ENCODE measurements at regions not wholly inside any gene's neighbourhood (a gene's known extent, or its start where the extent isn't known, plus 50 kb on each side); places are given as distances from the start of the nearest gene placed in this dataset.
"Not testable (repeated sequence)": the region's sequence is repeated elsewhere in the genome, so short reads cannot be mapped to it uniquely, and the experiment has no call there.

DNA sequence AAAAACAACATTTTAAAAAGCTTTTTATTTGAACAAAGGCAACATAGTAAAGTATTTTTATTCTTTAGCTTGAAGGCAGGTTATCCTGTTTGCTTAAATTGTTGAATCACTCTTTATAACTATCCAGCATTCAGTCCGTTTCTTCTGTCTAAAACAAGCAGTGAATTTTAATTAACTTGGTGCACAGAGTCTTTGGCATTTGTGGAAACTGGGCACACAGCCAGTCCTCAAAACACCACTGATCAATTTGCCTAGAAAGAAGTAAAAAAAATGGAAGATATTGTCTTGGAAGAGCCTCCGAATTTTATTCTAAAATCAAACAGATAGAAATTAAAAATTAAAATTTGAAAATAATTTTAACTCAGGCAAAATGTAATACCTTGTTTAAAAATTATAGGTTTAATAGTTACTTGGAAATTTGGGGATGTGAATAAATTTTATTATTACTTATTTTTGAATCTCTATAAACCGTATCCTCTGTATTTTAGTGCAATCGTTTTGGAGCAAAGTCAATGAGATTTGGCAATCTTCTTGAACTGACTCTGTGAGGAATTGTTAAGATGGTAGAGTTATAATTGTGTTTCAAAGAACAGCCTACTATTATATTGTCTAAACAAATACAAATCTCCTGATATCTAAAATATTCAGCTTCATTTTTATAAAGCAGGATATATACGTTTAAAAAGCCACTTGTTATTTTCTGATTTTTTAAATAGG is 927.0 kb downstream of the SLC16A7 start:
- DNase-seq (ENCODE audit: low read depth), result no peak

DNA sequence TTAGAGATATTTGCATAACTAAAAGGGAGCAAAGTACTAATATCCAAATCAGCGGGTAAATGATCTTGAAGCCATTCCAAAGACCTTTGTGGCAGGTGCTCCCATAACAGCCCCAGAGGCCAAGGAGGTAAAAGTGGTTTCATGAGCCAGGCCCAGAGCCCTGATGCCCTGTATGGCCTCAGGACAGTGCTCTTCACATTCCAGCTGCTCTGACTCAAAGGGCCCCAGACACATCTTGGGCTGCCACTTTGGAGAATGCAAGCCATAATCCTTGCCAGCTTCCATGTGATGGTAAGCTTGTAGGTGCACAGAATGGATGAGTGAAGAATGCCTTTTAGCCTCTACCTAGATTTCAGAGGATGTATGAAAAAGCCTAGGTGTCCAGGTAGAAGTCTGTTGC is 933.4 kb downstream of the SLC16A7 start:
- DNase-seq (ENCODE audit: low read depth), result no peak

- DNase-seq (ENCODE audit: low read depth), result no peak
Measured at GRCh38 chr12:60529723-60530122, 933.9 kb downstream of the SLC16A7 start.

DNA sequence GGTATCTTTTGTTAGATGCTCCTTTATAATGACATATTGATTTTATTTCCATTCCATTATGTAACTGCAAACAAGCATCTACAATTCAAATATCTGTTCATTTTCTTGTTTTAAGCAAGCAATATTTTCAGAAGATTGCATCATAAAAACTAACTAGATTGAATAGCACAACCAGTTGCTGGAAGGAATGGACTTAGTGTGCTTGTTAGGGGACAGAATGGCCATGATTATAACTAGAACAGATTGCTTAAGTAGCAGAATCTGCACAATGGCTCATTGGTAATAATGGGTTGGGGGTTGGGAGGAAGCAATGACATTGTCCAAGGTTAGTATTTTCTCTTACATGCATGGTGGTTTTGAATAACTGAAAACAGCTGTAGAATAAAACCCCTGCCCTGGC is 939.5 kb downstream of the SLC16A7 start:
- no peak for DNase-seq (ENCODE audit: low read depth)

DNA sequence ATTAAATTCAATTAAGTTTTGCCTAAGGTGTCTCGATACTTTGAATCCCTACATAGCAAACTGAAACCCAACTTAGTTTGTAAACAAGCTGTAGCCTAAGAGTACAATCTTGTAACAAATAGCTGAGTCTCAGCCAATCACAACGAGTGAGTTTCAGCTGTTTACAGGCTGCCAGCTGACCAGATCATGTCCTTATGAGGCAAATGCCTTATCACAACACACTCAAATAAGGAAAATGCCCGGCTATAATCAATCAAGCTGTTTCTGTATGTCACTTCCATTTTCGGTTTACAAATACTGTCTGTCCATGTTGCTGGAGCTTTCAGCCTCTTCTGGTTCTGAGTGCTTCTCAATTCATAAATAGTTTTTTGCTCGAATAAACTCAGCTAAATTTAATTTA is 943.8 kb downstream of the SLC16A7 start:
- no peak for DNase-seq (ENCODE audit: low read depth)

DNA sequence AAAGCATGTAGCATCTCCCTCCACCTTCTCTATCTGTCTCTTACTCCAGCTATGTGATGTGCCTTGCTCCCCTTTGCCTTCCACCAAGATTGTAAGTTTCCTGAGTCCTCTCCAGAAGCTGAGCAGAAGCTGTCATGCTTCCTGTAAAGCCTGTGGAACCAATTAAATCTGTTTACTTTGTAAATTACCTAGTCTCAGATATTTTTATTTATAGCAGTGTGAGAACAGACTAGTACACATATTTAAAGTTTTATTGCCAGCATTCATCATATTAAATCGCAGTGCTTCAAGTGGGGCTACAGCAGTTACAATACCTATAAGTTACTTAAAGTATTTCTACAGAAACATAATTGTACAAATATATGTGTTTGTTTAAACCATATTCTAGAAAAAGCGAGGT is 973.1 kb downstream of the SLC16A7 start:
- no peak for DNase-seq (ENCODE audit: low read depth)

DNA sequence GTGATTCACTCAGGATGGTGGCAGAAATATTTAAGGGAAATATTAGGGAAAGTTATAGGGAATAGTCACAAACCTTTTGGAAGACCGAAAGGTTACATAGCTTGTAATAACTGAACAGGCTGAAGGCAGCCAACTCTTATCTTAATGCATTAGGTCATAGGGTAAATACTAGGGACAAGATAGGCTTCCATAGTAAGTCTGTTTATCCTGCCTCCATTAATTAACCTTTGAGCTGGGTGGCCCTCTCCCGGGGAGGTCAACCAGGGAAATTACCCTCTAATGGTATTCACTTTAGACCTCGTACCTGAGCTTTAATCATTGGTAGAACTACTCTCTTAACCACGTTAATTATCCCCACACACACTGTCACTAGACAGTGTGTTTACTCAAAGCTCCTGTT is 981.8 kb downstream of the SLC16A7 start:
- DNase-seq (ENCODE audit: low read depth), result no peak

- DNase-seq (ENCODE audit: low read depth), result not testable (repeated sequence)
Measured at GRCh38 chr12:60587664-60588063, 991.8 kb downstream of the SLC16A7 start.

DNA sequence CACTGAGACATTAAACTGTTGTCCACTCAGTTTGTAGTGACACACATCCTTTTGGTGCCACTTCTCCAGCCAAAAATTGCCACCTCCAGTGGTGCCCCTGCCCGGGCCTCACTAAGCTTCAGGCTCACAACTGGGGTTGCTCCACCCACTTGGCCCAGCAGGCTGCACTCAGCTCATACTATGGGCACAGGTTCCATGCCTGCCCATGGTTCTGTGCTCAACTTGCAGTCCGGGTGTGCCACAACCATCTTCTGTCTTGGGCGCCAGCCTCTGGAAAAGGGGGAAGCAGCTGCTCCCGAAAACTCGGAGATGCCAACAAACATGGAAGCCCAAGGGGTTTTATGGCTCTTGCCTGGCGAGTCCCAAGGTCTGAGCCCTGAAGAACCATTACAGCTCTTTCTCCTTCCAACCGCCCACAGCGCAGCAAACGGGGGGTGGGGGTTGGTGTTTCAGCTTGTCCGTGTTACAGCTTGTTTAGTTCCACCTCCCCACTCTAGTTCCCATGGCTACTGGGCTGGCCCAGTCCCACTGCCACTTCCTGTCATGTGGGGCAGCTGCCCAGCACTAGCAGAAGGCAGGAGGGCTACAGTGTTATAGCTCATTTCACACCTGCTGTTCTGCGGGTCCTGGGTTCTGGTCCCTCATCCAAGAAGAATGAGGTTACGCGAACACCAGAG is 998.3 kb downstream of the SLC16A7 start:
- DNase-seq (ENCODE audit: low read depth), result no peak

DNA sequence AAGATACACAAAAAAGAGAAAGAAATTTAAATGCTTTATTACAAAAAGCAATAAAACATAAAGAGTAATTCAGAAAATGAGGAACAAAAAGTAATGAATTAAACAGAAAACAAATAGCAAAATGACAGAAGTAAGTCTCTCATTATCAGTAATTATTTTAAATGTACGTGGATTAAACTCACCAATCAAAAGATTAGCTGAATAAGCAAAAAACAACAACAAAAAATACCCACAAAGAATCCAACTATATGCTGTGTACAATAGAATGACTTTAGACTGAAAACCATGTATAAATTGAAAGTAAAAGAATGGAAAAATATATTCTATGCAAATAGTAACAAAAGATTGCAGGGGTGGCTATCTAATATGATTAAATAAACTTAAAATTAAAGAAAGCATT is 1006.8 kb downstream of the SLC16A7 start:
- no peak for DNase-seq (ENCODE audit: low read depth)

DNA sequence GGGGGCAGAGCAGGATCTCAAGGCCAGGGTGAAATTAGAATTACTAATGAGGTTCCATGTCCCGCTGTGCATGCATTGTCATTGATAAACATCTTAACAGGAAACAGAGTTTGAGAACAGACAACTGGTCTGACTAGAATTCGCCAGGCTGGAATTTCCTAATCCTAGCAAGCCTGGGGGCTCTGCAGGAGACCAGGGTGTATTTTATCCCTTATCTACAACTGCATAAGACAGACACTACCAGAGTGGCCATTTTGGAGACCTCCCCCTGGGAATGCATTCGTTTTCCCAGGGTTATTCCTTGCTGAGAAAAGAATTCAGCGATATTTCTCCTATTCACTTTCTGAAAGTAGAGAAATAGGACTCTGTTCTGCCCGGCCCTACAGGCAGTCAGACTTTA is 1007.6 kb downstream of the SLC16A7 start:
- DNase-seq (ENCODE audit: low read depth), result not testable (repeated sequence)

DNA sequence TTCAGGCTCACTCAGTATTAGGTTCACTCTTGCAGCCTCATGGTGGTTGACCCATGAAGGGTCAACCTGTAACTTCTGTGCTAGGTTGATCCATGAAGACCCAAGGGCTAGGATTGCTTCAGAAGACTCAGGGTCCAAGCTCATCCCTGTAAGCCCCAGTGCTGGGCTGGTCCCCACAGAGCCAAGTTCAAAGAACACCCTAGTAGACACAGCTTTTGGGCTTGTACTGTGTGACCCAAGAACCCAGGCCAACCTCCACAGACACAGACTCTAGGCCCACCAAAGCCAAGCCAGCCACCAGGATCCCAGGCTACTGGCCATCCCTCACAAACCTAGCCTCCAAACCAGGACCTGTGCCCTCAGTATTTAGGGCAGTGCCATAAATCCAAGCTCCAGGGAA is 1020.6 kb downstream of the SLC16A7 start:
- DNase-seq (ENCODE audit: low read depth), result no peak

- DNase-seq (ENCODE audit: low read depth), result no peak
Measured at GRCh38 chr12:60630796-60631195, 1035.0 kb downstream of the SLC16A7 start.

DNA sequence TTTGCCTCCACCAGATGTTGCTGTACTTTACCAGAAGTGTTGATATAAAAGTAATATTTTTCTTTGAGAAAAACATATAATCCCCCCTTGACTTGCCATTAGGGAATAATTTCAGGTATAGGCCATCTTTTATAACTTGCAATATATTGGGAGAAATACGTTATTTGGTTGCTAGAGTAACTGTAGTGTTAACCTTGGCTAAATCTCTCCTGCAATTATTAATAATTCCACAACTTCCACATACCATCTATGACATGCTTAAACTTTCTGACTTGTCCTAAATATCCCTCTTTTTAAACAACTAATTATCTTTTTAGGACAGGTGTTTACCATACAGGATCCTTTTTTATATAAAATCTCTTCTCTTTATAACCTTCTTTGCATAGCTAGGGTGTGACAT is 1048.2 kb downstream of the SLC16A7 start:
- DNase-seq (ENCODE audit: low read depth), result no peak

DNA sequence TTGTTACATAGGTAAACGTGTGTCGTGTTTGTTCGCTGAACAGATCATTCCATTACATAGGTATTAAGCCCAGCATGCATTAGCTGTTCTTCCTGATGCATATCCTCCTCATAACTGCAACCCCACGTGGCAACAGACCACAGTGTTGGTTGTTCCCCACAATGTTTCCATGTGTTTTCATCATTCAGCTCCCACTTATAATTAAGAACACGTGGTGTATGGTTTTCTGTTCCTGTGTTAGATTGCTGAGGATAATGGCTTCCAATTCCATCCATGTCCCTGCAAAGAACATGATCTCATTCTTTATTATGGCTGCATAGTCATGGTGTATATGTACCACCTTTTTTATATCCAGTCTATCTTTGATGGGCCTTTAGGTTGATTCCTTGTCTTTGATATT is 1071.1 kb downstream of the SLC16A7 start:
- DNase-seq (ENCODE audit: low read depth), result no peak

DNA sequence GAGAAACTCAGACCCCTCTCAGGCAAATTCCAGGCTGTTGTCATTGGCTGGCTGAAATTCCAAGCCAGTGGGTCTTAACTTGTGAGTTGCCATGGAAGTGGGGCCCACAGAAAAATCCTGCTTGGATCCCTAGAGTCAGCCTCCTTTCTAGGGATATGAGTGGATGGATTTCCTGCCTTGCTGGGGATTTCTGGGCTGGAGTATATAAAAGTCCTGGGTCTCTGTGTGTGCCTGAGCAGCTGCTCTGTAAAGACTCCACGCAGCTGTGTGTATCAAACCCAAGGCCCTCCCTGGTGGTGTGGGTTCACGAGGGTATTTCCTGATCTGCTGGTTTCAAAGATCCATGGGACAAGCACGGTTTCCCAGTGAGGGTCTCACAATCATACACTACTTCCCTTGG is 1077.1 kb downstream of the SLC16A7 start:
- DNase-seq (ENCODE audit: low read depth), result no peak

DNA sequence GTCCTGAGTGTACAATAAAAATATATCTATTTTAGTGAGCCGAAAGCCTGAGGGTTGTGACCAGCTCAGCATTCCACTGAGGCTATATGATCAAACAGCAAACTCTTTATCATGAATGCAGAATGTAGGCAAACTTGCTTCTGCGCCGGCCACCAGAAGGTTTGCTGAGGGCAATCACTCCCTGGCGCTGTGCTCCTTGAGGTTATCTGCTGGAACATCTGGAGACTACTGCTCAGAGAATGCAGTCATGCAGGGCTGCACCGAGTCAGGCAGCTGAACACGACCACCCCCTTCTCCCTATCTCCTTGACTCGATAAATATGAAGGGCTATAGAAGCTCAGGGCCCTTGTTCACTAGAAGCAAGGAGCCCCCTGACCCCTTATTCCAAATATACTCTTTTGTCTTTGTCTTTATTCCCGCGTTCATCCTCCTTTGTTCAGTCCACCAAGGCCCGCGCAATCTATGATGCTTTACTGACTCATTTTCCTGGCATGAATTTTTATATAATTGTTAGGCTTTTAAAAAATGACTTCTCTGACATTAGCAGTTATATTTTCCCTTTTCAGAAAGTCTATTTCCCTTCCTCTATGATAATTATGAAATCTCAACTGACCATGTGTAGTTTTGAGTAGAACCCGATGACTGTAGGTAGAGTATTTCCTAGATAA is 1089.3 kb downstream of the SLC16A7 start:
- no peak for DNase-seq (ENCODE audit: low read depth)

- no peak for DNase-seq (ENCODE audit: low read depth)
Measured at GRCh38 chr12:60689137-60689536, 1093.3 kb downstream of the SLC16A7 start.

DNA sequence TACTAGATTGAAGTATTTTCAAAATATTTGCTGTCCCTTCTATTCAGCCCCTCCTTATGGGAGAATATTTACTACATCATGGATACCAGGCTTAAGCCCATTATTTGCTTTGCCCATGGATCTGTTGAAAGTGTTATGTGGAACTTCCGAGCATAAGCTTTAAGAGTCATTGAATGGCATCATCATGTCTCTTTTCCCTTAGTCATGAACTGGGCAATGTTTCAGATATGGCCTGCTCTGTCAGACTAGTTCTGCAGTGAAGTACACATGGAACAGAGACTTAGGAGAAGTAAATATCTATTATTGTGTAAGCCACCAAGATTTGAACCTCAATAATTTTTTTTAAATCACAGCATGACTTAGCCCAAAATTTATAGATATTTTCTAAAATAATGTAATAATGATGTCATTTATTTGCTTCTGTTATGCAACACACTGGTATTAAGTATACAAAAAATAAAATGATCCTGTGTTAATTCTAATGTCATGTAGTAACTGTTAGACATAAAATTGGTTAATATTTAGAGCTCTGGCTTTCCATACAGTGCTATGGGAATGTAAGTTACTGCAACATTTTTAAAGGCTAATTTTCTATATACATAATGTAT is 1097.3 kb downstream of the SLC16A7 start:
- no peak for DNase-seq (ENCODE audit: low read depth)

- DNase-seq (ENCODE audit: low read depth), result no peak
Measured at GRCh38 chr12:60704171-60704914, 1108.5 kb downstream of the SLC16A7 start.

- DNase-seq (ENCODE audit: low read depth), result no peak
Measured at GRCh38 chr12:60710246-60710645, 1114.4 kb downstream of the SLC16A7 start.

Measured in activated T-cell treated with anti-CD3 and anti-CD28 coated beads for 1 hour (primary cell).